Endodermal cell (in vitro differentiated cells): ENCODE measurements at regions not wholly inside any gene's neighbourhood (a gene's known extent, or its start where the extent isn't known, plus 50 kb on each side); places are given as distances from the start of the nearest gene placed in this dataset.
A peak's percentile ranks its signal among the peaks of the same experiment; 100 is the strongest.
"Not testable (repeated sequence)": the region's sequence is repeated elsewhere in the genome, so short reads cannot be mapped to it uniquely, and the experiment has no call there.

ENCODE experiments used
- DNase-seq: peaks from one replicate; pipeline ENCODE4 v3.0.0-alpha.2; 2017
- H3K27ac ChIP-seq: 2 replicates; pipeline ENCODE4 v1.5.1; 2013; ENCODE audit warnings: mild to moderate bottlenecking, low read depth, low read length, moderate library complexity
- H3K27me3 ChIP-seq: 2 replicates; pipeline ENCODE4 v1.6.1; 2013; ENCODE audit warnings: mild to moderate bottlenecking, low read length, moderate library complexity; ENCODE audit not compliant: insufficient read depth, control insufficient read depth, poor library complexity, severe bottlenecking
- H3K36me3 ChIP-seq: 2 replicates; pipeline ENCODE4 v1.7.0; 2013; ENCODE audit warnings: mild to moderate bottlenecking, low read length, moderate library complexity; ENCODE audit not compliant: control insufficient read depth, insufficient read depth
- H3K4me1 ChIP-seq: one replicate; pipeline ENCODE4 v1.7.0; 2013; ENCODE audit warnings: low read length; ENCODE audit not compliant: control insufficient read depth, insufficient read depth
- H3K4me3 ChIP-seq: 2 replicates; pipeline ENCODE4 v1.5.1; 2013; ENCODE audit warnings: mild to moderate bottlenecking, low read length, moderate library complexity
- H3K9ac ChIP-seq: 2 replicates; pipeline ENCODE4 v1.6.1; 2013; ENCODE audit warnings: mild to moderate bottlenecking, low read length, moderate library complexity; ENCODE audit not compliant: poor library complexity, severe bottlenecking; ENCODE audit errors: extremely low read depth
- H3K9me3 ChIP-seq: 2 replicates; pipeline ENCODE4 v1.6.1; 2013; ENCODE audit warnings: mild to moderate bottlenecking, low read length, moderate library complexity; ENCODE audit not compliant: control insufficient read depth
- H3K27ac Mint-ChIP-seq: 2 replicates; pipeline ENCODE4 v1.8.0; 2020; ENCODE audit warnings: mixed read lengths
- H3K27me3 Mint-ChIP-seq: 2 replicates; pipeline ENCODE4 v1.8.0; 2021; ENCODE audit warnings: mild to moderate bottlenecking, mixed read lengths; ENCODE audit not compliant: insufficient read depth
- H3K36me3 Mint-ChIP-seq: 2 replicates; pipeline ENCODE4 v1.8.0; 2020; ENCODE audit warnings: low read depth, mixed read lengths
- H3K4me1 Mint-ChIP-seq: 2 replicates; pipeline ENCODE4 v1.8.0; 2020; ENCODE audit warnings: mixed read lengths
- H3K4me3 Mint-ChIP-seq: 2 replicates; pipeline ENCODE4 v1.8.0; 2020; ENCODE audit warnings: mild to moderate bottlenecking, moderate library complexity, mixed read lengths
- H3K9me3 Mint-ChIP-seq: 2 replicates; pipeline ENCODE4 v1.8.0; 2020; ENCODE audit warnings: mild to moderate bottlenecking, mixed read lengths
- WGBS, 2 experiments: methylation state at CpG; one replicate each; pipeline versions ENCODE4 v1.1.5 to v1.1.7; 2013; ENCODE audit warnings: missing lambda C conversion rate in 2 of 2, mixed read lengths in 1 of 2; ENCODE audit not compliant: insufficient coverage in 1 of 2, insufficient read length in 1 of 2; 5-methylcytosine and 5-hydroxymethylcytosine counted together
- TF ChIP-seq, protein P1 (sequence below): fragments of 200-600 bp; sonication (generic); conservative IDR thresholded peaks from 2 replicates; pipeline ENCODE4 v1.5.0; 2021; ENCODE audit warnings: antibody characterized with exemption, mild to moderate bottlenecking

DNA sequence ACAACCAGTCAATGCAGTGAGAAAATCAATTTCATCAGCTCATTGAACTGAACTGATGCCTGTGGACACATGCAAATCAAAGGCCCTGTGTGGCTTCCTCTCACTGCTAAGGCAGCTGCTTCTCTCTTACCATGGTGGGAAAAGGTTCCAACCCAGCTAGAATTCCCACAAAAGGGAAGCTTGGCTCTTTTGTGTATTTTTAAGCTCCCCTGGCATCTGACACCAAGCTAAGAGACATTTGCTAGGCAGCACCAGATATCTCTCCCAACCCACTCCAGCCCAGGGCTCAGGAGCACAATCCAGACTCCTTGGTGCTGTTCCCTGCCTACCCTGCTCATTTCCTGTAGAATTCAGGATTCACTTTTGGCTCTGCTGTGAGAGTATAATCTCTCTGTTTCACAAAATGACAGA lies 129.6 kb downstream of the GXYLT1 start:
- Mint-ChIP-seq H3K4me3 (no peak overlapping the region), H3K4me1 (peaks cover 16% of the 10 kb centered on the region), H3K27me3 (peaks cover 34% of the 10 kb centered on the region), H3K27ac (peak overlapping the region; percentile 44), H3K36me3 (no peaks in the 10 kb centered on the region), H3K9me3 (no peaks in the 10 kb centered on the region)
- Histone ChIP-seq H3K4me3 (no peak overlapping the region), H3K27ac (no peak overlapping the region), H3K36me3 (no peaks in the 10 kb centered on the region), H3K4me1 (peaks cover 4% of the 10 kb centered on the region), H3K9ac (no peak overlapping the region), H3K27me3 (no peaks in the 10 kb centered on the region), H3K9me3 (no peaks in the 10 kb centered on the region)
- TF ChIP-seq, protein P1, sequence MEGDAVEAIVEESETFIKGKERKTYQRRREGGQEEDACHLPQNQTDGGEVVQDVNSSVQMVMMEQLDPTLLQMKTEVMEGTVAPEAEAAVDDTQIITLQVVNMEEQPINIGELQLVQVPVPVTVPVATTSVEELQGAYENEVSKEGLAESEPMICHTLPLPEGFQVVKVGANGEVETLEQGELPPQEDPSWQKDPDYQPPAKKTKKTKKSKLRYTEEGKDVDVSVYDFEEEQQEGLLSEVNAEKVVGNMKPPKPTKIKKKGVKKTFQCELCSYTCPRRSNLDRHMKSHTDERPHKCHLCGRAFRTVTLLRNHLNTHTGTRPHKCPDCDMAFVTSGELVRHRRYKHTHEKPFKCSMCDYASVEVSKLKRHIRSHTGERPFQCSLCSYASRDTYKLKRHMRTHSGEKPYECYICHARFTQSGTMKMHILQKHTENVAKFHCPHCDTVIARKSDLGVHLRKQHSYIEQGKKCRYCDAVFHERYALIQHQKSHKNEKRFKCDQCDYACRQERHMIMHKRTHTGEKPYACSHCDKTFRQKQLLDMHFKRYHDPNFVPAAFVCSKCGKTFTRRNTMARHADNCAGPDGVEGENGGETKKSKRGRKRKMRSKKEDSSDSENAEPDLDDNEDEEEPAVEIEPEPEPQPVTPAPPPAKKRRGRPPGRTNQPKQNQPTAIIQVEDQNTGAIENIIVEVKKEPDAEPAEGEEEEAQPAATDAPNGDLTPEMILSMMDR: no peak
- DNase-seq: no peak

DNA sequence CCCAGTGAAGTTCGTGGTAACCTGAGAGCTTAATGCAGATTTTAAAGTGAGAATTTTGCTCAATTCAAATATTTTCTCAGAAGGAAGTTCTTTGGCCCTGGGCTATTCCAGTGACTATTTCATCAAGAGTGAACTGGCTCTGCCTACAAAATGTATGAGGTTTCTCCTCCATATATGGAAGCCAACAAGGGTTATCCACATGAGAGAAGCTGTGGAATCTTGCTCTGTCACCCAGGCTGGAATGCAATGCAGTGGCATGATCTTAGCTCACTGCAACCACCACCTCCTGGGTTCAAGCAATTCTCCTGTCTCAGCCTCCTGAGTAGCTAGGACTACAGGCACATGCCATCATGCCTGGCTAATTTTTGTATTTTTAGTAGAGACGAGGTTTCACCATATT lies 132.2 kb downstream of the GXYLT1 start:
- H3K27ac Mint-ChIP-seq, H3K4me3 ChIP-seq, H3K4me3 Mint-ChIP-seq, H3K36me3 Mint-ChIP-seq, H3K9me3 Mint-ChIP-seq, H3K9me3 ChIP-seq, H3K36me3 ChIP-seq, H3K4me1 ChIP-seq, H3K4me1 Mint-ChIP-seq, DNase-seq, H3K27me3 ChIP-seq, H3K27ac ChIP-seq, H3K9ac ChIP-seq: not testable (repeated sequence)
- WGBS, 2 experiments: 85 to 89% methylated on average over 2 of the region's 2 CpGs
- peaks cover 12% of the 10 kb centered on the region for H3K27me3 Mint-ChIP-seq

DNA sequence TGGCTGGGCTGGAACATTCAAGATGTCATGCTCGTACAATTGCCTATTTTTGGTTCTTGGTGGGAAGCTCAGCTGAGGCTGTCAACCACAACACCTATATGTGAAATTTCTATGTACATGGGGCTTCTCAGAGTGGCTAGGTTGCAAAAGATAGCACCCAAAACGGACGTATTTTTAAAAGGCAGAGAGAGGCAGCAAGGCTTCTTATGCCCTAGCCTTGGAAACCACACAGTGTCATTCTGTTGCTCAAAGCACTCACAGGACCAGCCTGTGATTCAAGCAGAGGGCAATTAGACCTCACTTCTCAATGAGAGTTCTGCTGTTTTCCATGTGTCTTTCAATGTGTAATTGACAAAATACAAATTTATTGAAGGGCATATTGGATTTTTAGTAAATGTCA lies 134.0 kb downstream of the GXYLT1 start:
- no peaks in the 10 kb centered on the region for H3K27me3 Mint-ChIP-seq
- TF ChIP-seq, protein P1: no peak
- no peak for DNase-seq
- Histone ChIP-seq H3K27ac (no peak overlapping the region), H3K9ac (no peak overlapping the region), H3K4me1 (peaks cover 4% of the 10 kb centered on the region), H3K27me3 (no peaks in the 10 kb centered on the region), H3K4me3 (no peak overlapping the region), H3K9me3 (no peaks in the 10 kb centered on the region), H3K36me3 (no peaks in the 10 kb centered on the region)
- no peak overlapping the region for H3K4me3 Mint-ChIP-seq
- no peak overlapping the region for H3K27ac Mint-ChIP-seq
- H3K9me3 Mint-ChIP-seq: no peaks in the 10 kb centered on the region
- H3K4me1 Mint-ChIP-seq: peaks cover 6% of the 10 kb centered on the region
- H3K36me3 Mint-ChIP-seq: no peaks in the 10 kb centered on the region
- 92% methylated on average over 3 of the region's 3 CpGs for WGBS, 2 experiments

DNA sequence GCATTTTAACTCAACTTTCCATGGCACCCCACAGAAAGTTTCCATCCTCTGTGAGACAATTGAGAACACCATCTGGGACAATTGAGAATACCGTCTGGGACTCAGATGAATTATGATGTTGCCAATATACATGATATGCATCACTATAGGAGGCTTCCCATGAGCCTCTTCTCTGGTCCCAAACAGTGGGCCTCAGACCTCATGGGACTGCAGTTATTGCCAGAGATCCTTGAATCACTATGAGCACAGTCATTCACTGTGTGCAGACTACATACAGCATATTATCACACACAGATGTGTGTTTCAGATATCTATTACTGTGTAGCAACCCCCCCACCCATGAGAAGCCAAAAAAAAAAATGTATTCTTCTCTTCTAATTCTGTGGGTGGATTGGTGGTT lies 134.4 kb downstream of the GXYLT1 start:
- Histone ChIP-seq H3K9me3 (no peaks in the 10 kb centered on the region), H3K27me3 (no peaks in the 10 kb centered on the region), H3K9ac (no peak overlapping the region), H3K27ac (no peak overlapping the region), H3K36me3 (no peaks in the 10 kb centered on the region), H3K4me1 (peaks cover 4% of the 10 kb centered on the region), H3K4me3 (no peak overlapping the region)
- 88% methylated on average over 1 of the region's 1 CpG; no CpG with 5 or more reads in 1 of the 2 experiments for WGBS, 2 experiments
- Mint-ChIP-seq H3K9me3 (no peaks in the 10 kb centered on the region), H3K27me3 (no peaks in the 10 kb centered on the region), H3K4me1 (peaks cover 6% of the 10 kb centered on the region), H3K36me3 (no peaks in the 10 kb centered on the region), H3K4me3 (no peak overlapping the region), H3K27ac (no peak overlapping the region)
- DNase-seq: no peak
- TF ChIP-seq, protein P1: no peak
